ENCODE measurements at regions not wholly inside any gene's neighbourhood (a gene's known extent, or its start where the extent isn't known, plus 50 kb on each side); places are given as distances from the start of the nearest gene placed in this dataset. TPM values are rescaled to one million over a fixed set of nuclear protein-coding genes. Genes with fewer than 3 reads are reported as not detected.

Small RNA genes in the stretch of these regions (small RNA-seq; reads per million reads assigned to genes)
- not detected for gene AC093303.1 (ENCODE audit: low replicate concordance)
